Osteoblast (primary cell): ENCODE measurements at regions not wholly inside any gene's neighbourhood (a gene's known extent, or its start where the extent isn't known, plus 50 kb on each side); places are given as distances from the start of the nearest gene placed in this dataset.
A peak's percentile ranks its signal among the peaks of the same experiment; 100 is the strongest.

Source experiments
- DNase-seq: peaks from one replicate; pipeline ENCODE4 v3.0.0; 2011; ENCODE audit warnings: low spot score, mixed read lengths; ENCODE audit not compliant: insufficient read length; ENCODE audit errors: missing footprints
- H2AFZ ChIP-seq: 2 replicates; pipeline ENCODE4 v1.6.0; 2011; ENCODE audit warnings: mild to moderate bottlenecking, low read length
- H3K27ac ChIP-seq: 2 replicates; pipeline ENCODE4 v1.5.1; 2011; ENCODE audit warnings: mild to moderate bottlenecking, low read depth, low read length, moderate library complexity
- H3K27me3 ChIP-seq: 2 replicates; pipeline ENCODE4 v1.6.0; 2012; ENCODE audit warnings: mild to moderate bottlenecking, control low read depth, inconsistent platforms, low read length, moderate library complexity; ENCODE audit not compliant: insufficient read depth
- H3K36me3 ChIP-seq: 2 replicates; pipeline ENCODE4 v1.5.1; 2011; ENCODE audit warnings: mild to moderate bottlenecking, low read length, control low read depth, moderate library complexity; ENCODE audit not compliant: insufficient read depth
- H3K4me1 ChIP-seq: 2 replicates; pipeline ENCODE4 v1.5.1; 2011; ENCODE audit warnings: mild to moderate bottlenecking, low read length, control low read depth, moderate library complexity; ENCODE audit not compliant: insufficient read depth
- H3K4me2 ChIP-seq: 2 replicates; pipeline ENCODE4 v1.6.0; 2011; ENCODE audit warnings: mild to moderate bottlenecking, low read length; ENCODE audit not compliant: insufficient read depth
- H3K4me3 ChIP-seq: fragments of 200-600 bp; sonication (generic); 3 replicates; pipeline ENCODE4 v1.5.1; 2012; ENCODE audit warnings: mild to moderate bottlenecking, low read length, inconsistent platforms; ENCODE audit not compliant: insufficient read depth
- H3K79me2 ChIP-seq: 2 replicates; pipeline ENCODE4 v1.6.0; 2012; ENCODE audit warnings: mild to moderate bottlenecking, low read length, control low read depth, inconsistent platforms; ENCODE audit not compliant: insufficient read depth
- H3K9me3 ChIP-seq: 2 replicates; pipeline ENCODE4 v1.5.1; 2011; ENCODE audit warnings: low read depth, low read length, control low read depth
- H4K20me1 ChIP-seq: 2 replicates; pipeline ENCODE4 v1.6.0; 2012; ENCODE audit warnings: mild to moderate bottlenecking, low read length, control low read depth; ENCODE audit not compliant: insufficient read depth
- TF ChIP-seq, protein P1 (sequence below): IDR thresholded peaks from 2 replicates; pipeline ENCODE4 v1.5.1; 2011; ENCODE audit warnings: mild to moderate bottlenecking, low read depth, low read length, moderate library complexity; ENCODE audit errors: extremely low read depth

GRCh38 chr11:45475173-45475572 lies 189.0 kb upstream of the SYT13 start:
- H3K4me3 ChIP-seq = no peak overlapping the region
- H3K27me3 ChIP-seq = peaks cover 23% of the 10 kb centered on the region
- DNase-seq = peak; percentile 73

GRCh38 chr11:45473341-45473895 lies 187.3 kb upstream of the SYT13 start:
- Histone ChIP-seq H3K79me2 (no peaks in the 10 kb centered on the region), H3K9me3 (no peaks in the 10 kb centered on the region), H3K36me3 (no peaks in the 10 kb centered on the region), H3K4me2 (no peak overlapping the region), H3K4me3 (no peak overlapping the region), H2AFZ (no peak overlapping the region), H4K20me1 (no peaks in the 10 kb centered on the region), H3K4me1 (peaks cover 21% of the 10 kb centered on the region), H3K27me3 (peaks cover 10% of the 10 kb centered on the region), H3K27ac (no peak overlapping the region)
- no peak for DNase-seq
- TF ChIP-seq, protein P1, sequence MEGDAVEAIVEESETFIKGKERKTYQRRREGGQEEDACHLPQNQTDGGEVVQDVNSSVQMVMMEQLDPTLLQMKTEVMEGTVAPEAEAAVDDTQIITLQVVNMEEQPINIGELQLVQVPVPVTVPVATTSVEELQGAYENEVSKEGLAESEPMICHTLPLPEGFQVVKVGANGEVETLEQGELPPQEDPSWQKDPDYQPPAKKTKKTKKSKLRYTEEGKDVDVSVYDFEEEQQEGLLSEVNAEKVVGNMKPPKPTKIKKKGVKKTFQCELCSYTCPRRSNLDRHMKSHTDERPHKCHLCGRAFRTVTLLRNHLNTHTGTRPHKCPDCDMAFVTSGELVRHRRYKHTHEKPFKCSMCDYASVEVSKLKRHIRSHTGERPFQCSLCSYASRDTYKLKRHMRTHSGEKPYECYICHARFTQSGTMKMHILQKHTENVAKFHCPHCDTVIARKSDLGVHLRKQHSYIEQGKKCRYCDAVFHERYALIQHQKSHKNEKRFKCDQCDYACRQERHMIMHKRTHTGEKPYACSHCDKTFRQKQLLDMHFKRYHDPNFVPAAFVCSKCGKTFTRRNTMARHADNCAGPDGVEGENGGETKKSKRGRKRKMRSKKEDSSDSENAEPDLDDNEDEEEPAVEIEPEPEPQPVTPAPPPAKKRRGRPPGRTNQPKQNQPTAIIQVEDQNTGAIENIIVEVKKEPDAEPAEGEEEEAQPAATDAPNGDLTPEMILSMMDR = no peak

More at GRCh38 chr11:45475173-45475572, 189.0 kb upstream of the SYT13 start:
- no peak overlapping the region for H3K27ac ChIP-seq
- TF ChIP-seq, protein P1 = no peak
- H3K4me1 ChIP-seq = peaks cover 12% of the 10 kb centered on the region
- H3K36me3 ChIP-seq = no peaks in the 10 kb centered on the region
- H3K9me3 ChIP-seq = no peaks in the 10 kb centered on the region
- no peak overlapping the region for H3K4me2 ChIP-seq
- H2AFZ ChIP-seq = no peak overlapping the region
- H3K79me2 ChIP-seq = no peaks in the 10 kb centered on the region
- H4K20me1 ChIP-seq = no peaks in the 10 kb centered on the region

DNA sequence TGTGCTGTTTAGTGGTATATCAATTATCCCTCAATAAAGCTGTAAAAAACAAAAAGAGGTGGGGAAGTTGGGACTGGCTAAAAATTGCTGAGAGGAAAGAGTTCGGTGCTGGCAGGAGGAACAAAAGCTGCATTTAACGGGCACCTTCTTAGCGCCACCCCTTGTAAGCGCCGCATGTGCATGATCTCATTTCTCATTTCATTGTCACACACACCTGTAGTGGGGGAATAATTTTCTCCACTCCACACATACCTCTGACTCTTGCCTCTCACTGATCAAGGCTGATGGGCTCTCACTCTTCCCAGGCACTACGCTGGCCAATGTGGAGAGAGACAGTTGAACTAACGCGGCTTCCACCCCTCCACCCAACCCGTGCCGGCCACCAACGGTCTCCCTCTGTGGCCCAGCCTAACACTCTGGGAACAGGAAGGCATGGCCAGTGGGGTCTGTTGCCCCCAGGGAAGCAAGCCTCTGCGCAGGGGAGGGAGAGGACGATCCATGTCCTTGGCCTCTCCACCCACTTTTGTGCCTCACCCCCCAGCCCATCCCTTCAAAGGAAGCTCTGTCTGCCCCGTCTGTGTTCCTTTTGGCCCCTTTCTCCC lies 186.7 kb upstream of the SYT13 start:
- no peak overlapping the region for H3K4me3 ChIP-seq
- H3K27me3 ChIP-seq = peaks cover 5% of the 10 kb centered on the region
- H2AFZ ChIP-seq = no peak overlapping the region
- peaks cover 27% of the 10 kb centered on the region for H3K4me1 ChIP-seq
- H3K4me2 ChIP-seq = no peak overlapping the region
- no peaks in the 10 kb centered on the region for H3K36me3 ChIP-seq
- H3K27ac ChIP-seq = no peak overlapping the region
- H4K20me1 ChIP-seq = no peaks in the 10 kb centered on the region
- H3K79me2 ChIP-seq = no peaks in the 10 kb centered on the region
- no peak for DNase-seq
- H3K9me3 ChIP-seq = no peaks in the 10 kb centered on the region
- TF ChIP-seq, protein P1 = no peak

DNA sequence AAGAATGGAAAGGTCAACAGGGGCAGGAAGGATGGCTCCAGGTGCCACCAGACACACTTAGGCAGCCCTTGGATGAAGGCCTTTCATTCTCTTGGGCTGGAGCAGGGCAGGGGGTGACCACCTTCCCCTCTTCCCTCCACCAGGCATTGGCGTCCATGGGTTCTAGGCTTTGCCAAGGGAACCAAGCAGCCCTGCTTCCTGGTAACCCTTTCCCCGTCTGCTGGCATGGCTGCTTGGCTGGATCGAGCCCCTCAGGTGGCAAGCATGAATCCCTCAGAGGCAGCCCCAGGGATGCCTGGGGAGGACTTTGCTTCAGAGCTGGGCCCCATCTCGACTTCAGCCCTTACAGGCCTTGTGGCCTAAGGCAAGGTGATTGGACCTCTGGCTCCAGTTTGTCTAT lies 185.1 kb upstream of the SYT13 start:
- DNase-seq = no peak
- Histone ChIP-seq H3K27me3 (no peaks in the 10 kb centered on the region), H3K9me3 (no peaks in the 10 kb centered on the region), H3K79me2 (no peaks in the 10 kb centered on the region), H2AFZ (no peak overlapping the region), H3K4me1 (peaks cover 28% of the 10 kb centered on the region), H3K4me3 (no peak overlapping the region), H4K20me1 (no peaks in the 10 kb centered on the region), H3K4me2 (no peak overlapping the region), H3K36me3 (no peaks in the 10 kb centered on the region), H3K27ac (no peak overlapping the region)
- TF ChIP-seq, protein P1 = no peak
